ENCODE measurements at regions not wholly inside any gene's neighbourhood (a gene's known extent, or its start where the extent isn't known, plus 50 kb on each side); places are given as distances from the start of the nearest gene placed in this dataset.

DNA sequence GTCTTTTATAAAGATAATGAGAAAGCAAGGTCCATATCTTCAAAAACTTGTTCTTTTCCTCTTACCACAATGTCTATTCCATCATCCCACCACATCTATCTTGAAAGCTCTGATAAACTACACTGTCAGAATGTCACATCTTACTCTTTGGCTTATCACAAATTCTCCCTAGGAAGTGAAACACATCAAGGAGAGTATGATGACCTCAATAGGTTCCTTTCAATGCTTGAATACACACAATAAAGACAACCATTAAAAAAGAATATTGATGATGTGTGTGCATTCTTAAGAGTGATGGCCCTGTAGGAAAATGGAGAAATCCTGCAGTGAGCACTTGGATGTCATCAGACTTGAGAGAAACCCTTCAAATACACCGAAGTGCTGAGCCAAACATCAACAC lies 918.1 kb upstream of the SORCS1 start:
- Histone ChIP-seq H3K27me3 (no peaks in the 10 kb centered on the region), H3K9me3 (no peaks in the 10 kb centered on the region), H3K4me1 (no peaks in the 10 kb centered on the region; the same call in 1 of the 2 replicates), H3K36me3 (no peaks in the 10 kb centered on the region), H3K4me3 (ENCODE audit: low read depth, low read length) (no peak overlapping the region)
- TF ChIP-seq, protein P1, sequence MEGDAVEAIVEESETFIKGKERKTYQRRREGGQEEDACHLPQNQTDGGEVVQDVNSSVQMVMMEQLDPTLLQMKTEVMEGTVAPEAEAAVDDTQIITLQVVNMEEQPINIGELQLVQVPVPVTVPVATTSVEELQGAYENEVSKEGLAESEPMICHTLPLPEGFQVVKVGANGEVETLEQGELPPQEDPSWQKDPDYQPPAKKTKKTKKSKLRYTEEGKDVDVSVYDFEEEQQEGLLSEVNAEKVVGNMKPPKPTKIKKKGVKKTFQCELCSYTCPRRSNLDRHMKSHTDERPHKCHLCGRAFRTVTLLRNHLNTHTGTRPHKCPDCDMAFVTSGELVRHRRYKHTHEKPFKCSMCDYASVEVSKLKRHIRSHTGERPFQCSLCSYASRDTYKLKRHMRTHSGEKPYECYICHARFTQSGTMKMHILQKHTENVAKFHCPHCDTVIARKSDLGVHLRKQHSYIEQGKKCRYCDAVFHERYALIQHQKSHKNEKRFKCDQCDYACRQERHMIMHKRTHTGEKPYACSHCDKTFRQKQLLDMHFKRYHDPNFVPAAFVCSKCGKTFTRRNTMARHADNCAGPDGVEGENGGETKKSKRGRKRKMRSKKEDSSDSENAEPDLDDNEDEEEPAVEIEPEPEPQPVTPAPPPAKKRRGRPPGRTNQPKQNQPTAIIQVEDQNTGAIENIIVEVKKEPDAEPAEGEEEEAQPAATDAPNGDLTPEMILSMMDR (IDR thresholded peaks at IDR 0.05; ENCODE audit: low read depth, low read length) = no peak
- no peak for DNase-seq

DNA sequence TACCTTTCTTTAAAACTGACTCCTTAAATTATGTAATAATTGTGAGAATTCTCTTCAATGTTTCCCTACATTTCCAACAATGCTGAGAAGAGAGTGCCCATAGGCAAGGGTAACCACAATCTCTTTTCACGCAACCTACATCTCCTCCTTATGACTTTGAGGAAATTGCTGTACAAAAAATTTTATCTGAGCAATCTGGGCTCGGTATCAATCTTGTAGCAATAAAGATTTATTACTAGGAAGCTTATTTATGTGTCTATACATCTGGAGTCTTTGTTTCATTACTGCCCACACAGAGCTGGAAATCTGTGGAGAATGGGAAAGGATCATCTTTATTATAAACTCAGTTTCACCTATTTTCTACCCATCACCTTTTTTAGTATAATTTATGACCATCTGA lies 913.8 kb upstream of the SORCS1 start:
- Histone ChIP-seq H3K9me3 (no peaks in the 10 kb centered on the region), H3K27me3 (no peaks in the 10 kb centered on the region), H3K36me3 (no peaks in the 10 kb centered on the region), H3K4me1 (no peaks in the 10 kb centered on the region), H3K4me3 (ENCODE audit: low read depth, low read length) (no peak overlapping the region)
- TF ChIP-seq, protein P1 (IDR thresholded peaks at IDR 0.05; ENCODE audit: low read depth, low read length) = no peak
- DNase-seq = no peak

DNA sequence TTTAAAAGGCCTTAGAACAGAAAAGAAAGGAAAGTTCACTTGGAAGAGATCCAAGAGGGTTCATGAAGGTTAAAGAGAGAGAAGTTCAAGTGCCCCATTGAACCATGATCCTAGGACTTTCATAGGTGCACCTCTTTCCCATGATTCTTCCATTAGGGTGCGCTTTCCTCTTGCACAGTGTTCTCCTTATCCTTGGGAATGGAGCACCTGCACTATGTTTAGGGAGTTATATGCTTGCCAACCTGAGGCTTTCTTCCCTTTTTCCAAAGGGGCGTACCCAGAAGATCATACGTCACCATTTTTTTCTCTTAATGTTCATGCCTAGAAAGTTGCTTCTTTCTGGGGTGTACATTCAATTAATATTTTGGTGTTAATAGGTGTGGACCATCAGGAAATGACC lies 908.0 kb upstream of the SORCS1 start:
- Histone ChIP-seq H3K9me3 (no peaks in the 10 kb centered on the region), H3K36me3 (no peaks in the 10 kb centered on the region), H3K27me3 (no peaks in the 10 kb centered on the region), H3K4me3 (ENCODE audit: low read depth, low read length) (no peak overlapping the region), H3K4me1 (no peaks in the 10 kb centered on the region)
- DNase-seq = no peak
- TF ChIP-seq, protein P1 (IDR thresholded peaks at IDR 0.05; ENCODE audit: low read depth, low read length) = no peak

DNA sequence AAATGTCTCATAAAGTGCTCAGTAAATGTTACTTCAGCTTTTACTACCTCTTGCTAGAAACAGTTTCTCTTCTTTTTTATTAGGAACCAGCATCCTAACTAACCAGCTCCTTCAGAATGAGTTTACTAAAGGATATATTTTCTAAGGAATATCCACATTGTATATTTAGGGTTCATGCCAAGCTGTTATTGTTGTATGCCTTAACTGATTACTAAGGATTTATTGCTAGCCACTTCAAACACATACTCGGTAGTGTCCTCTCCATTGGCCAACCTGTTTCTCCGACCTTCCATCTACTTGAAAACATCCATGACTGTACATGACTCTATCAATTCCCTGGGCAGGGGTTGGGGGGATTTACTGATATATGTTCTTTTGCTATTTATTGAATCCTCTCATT lies 906.3 kb upstream of the SORCS1 start:
- DNase-seq = no peak
- no peaks in the 10 kb centered on the region for H3K9me3 ChIP-seq
- H3K4me1 ChIP-seq = no peaks in the 10 kb centered on the region
- no peaks in the 10 kb centered on the region for H3K36me3 ChIP-seq
- TF ChIP-seq, protein P1 (IDR thresholded peaks at IDR 0.05; ENCODE audit: low read depth, low read length) = no peak
- H3K4me3 ChIP-seq (ENCODE audit: low read depth, low read length) = no peak overlapping the region
- H3K27me3 ChIP-seq = no peaks in the 10 kb centered on the region

DNA sequence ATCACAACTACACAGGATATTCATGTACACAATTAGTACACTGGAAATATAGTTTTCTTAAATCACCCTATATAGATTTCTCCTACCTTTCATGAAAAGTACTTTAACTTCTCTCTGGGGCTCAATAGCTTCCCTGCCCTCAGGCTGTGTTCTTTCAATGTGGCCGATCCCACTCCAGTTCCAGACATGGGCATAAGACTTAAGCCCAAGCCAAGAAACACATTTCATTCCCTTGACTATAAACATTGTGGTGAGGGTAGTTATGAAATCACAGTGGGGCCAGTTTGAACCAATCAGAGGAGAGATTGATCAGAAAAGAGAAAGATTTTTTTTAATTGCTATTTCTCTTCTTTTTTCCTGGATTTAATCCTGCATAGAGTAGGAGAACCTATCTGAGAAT lies 904.6 kb upstream of the SORCS1 start:
- Histone ChIP-seq H3K36me3 (no peaks in the 10 kb centered on the region), H3K9me3 (no peaks in the 10 kb centered on the region), H3K27me3 (no peaks in the 10 kb centered on the region), H3K4me3 (ENCODE audit: low read depth, low read length) (no peak overlapping the region), H3K4me1 (no peaks in the 10 kb centered on the region)
- TF ChIP-seq, protein P1 (IDR thresholded peaks at IDR 0.05; ENCODE audit: low read depth, low read length) = no peak
- DNase-seq = no peak

- no peaks in the 10 kb centered on the region for H3K27me3 ChIP-seq
- H3K36me3 ChIP-seq = no peaks in the 10 kb centered on the region
- no peaks in the 10 kb centered on the region for H3K9me3 ChIP-seq
- no peak for DNase-seq
- no peaks in the 10 kb centered on the region for H3K4me1 ChIP-seq
- no peak overlapping the region for H3K4me3 ChIP-seq (ENCODE audit: low read depth, low read length)
- TF ChIP-seq, protein P1 (IDR thresholded peaks at IDR 0.05; ENCODE audit: low read depth, low read length) = no peak
Measured at GRCh38 chr10:108064746-108065260, 900.3 kb upstream of the SORCS1 start.
